Gastrocnemius medialis (tissue), 4 donors: ENCODE measurements at regions not wholly inside any gene's neighbourhood (a gene's known extent, or its start where the extent isn't known, plus 50 kb on each side); places are given as distances from the start of the nearest gene placed in this dataset.

Source experiments
- ATAC-seq, 2 donors: fragments of 150-250 bp; one replicate each; pipeline ENCODE4 v1.9.1; 2016
- DNase-seq, 2 donors: peaks; one replicate each; pipeline ENCODE4 v3.0.0-alpha.2; 2019
- H3K27ac ChIP-seq, 4 donors: fragments of 200-600 bp; sonication (generic); 1 replicate in 1 of 4; 2 replicates in 3 of 4; pipeline ENCODE4 v1.5.1; 2016 to 2018; ENCODE audit warnings: mild to moderate bottlenecking in 2 of 4, moderate library complexity in 1 of 4
- H3K27me3 ChIP-seq, 3 donors: fragments of 200-600 bp; sonication (generic) in 2 of 3; 1 replicate in 1 of 3; 2 replicates in 2 of 3; pipeline versions ENCODE4 v1.5.1 to v1.6.0; 2016 to 2019; ENCODE audit warnings: mild to moderate bottlenecking in 1 of 3, moderate library complexity in 1 of 3
- H3K36me3 ChIP-seq, 2 donors: fragments of 200-600 bp; sonication (generic) in 1 of 2; one replicate each; pipeline ENCODE4 v1.5.1; 2017 to 2018
- H3K4me1 ChIP-seq, 2 donors: fragments of 200-600 bp; sonication (generic) in 1 of 2; one replicate each; pipeline ENCODE4 v1.5.1; 2016 to 2017; ENCODE audit warnings: mild to moderate bottlenecking in 2 of 2
- H3K4me3 ChIP-seq, 4 donors: fragments of 200-600 bp; sonication (generic) in 3 of 4; 1 replicate in 1 of 4; 2 replicates in 3 of 4; pipeline ENCODE4 v1.5.1; 2016 to 2019; ENCODE audit warnings: mild to moderate bottlenecking in 2 of 4
- H3K9me3 ChIP-seq, 3 donors: fragments of 200-600 bp; sonication (generic) in 2 of 3; 1 replicate in 1 of 3; 2 replicates in 2 of 3; pipeline ENCODE4 v1.5.1; 2016 to 2019
- CTCF ChIP-seq, 5 experiments: fragments of 450-650 bp in 3 of 5; fragments of 200-600 bp in 2 of 5; sonication (generic) in 2 of 5; IDR thresholded peaks in 4 of 5; conservative IDR thresholded peaks in 1 of 5; 1 replicate in 4 of 5; 2 replicates in 1 of 5; pipeline ENCODE4 v1.5.1; 2016 to 2019; ENCODE audit warnings: antibody characterized with exemption in 5 of 5, mild to moderate bottlenecking in 3 of 5, moderate library complexity in 3 of 5
- POLR2A ChIP-seq, 2 donors: fragments of 450-650 bp; IDR thresholded peaks; one replicate each; pipeline ENCODE4 v1.6.1; 2017; ENCODE audit warnings: antibody characterized with exemption in 2 of 2, mild to moderate bottlenecking in 2 of 2, moderate library complexity in 2 of 2
- in situ Hi-C, 4 donors: fragments of 200-750 bp; cut with MboI; loops; one replicate each; pipeline versions ENCODE4 v1.15.0 to v1.8.0; 2017; ENCODE audit warnings: low sequenced_read_pairs in 4 of 4
- intact Hi-C: fragments of 100-400 bp; cut with DNase I; formaldehyde crosslinking; loops from one replicate; pipeline ENCODE4 v1.15.1; 2023; ENCODE audit warnings: low total_unique reads

DNA sequence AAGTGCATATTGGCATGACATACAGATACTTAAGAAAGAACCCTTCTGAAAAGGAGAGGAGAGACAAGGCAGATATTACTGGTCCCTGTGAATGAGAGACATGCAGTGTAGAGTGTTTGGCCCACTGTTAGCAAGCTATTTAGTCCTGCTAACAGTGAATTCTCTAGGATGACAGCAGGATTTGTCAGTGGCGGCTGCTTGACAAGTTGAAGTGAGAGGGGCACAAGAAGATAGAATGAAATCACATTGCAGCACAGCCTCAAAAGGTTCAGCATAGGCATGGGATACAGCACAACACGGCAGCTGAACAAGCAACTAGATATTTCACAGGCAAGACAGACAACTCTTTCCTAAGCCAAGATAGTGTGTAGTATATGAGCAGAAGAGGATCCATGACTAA lies 407.9 kb downstream of the PLA2G4A start:
- H3K36me3 ChIP-seq, result no peaks in the 10 kb centered on the region
- H3K4me1 ChIP-seq, result no peaks in the 10 kb centered on the region
- in situ Hi-C loops (no loop called here), intact Hi-C loops (no loop called here)
- H3K9me3 ChIP-seq, result no peaks in the 10 kb centered on the region
- peaks cover 0 to 2% (median 0%) of the 10 kb centered on the region in 3 donors for H3K27me3 ChIP-seq
- DNase-seq (no peak), ATAC-seq (no peak)
- no peak overlapping the region for H3K4me3 ChIP-seq
- H3K27ac ChIP-seq, result no peak overlapping the region
- TF ChIP-seq POLR2A (IDR thresholded peaks at IDR 0.05) (no peak), CTCF (IDR thresholded peaks at IDR 0.05 in 4 of 5, conservative IDR thresholded peaks at IDR 0.05 in 1 of 5) (no peak)

- TF ChIP-seq CTCF (IDR thresholded peaks at IDR 0.05 in 4 of 5, conservative IDR thresholded peaks at IDR 0.05 in 1 of 5), result no peak
- no peak for TF ChIP-seq POLR2A (IDR thresholded peaks at IDR 0.05)
- intact Hi-C loops (no loop called here), in situ Hi-C loops (no loop called here)
- no peaks in the 10 kb centered on the region for H3K4me1 ChIP-seq
- H3K9me3 ChIP-seq, result no peaks in the 10 kb centered on the region
- no peaks in the 10 kb centered on the region for H3K36me3 ChIP-seq
- ATAC-seq, result no peak
- H3K4me3 ChIP-seq, result no peak overlapping the region
- peaks cover 0 to 2% (median 0%) of the 10 kb centered on the region in 3 donors for H3K27me3 ChIP-seq
- DNase-seq, result no peak
- H3K27ac ChIP-seq, result no peak overlapping the region
Observed at GRCh38 chr1:187237542-187237941, 408.8 kb downstream of the PLA2G4A start.

- H3K36me3 ChIP-seq, result no peaks in the 10 kb centered on the region
- intact Hi-C loops (no loop called here), in situ Hi-C loops (no loop called here)
- no peak for DNase-seq
- ATAC-seq, result no peak
- no peak overlapping the region for H3K4me3 ChIP-seq
- H3K9me3 ChIP-seq, result no peaks in the 10 kb centered on the region
- no peaks in the 10 kb centered on the region for H3K27me3 ChIP-seq
- H3K27ac ChIP-seq, result no peak overlapping the region
- TF ChIP-seq POLR2A (IDR thresholded peaks at IDR 0.05), result no peak
- TF ChIP-seq CTCF (IDR thresholded peaks at IDR 0.05 in 4 of 5, conservative IDR thresholded peaks at IDR 0.05 in 1 of 5), result no peak
- no peaks in the 10 kb centered on the region for H3K4me1 ChIP-seq
Observed at GRCh38 chr1:187241971-187242370, 413.2 kb downstream of the PLA2G4A start.

- H3K27me3 ChIP-seq, result no peaks in the 10 kb centered on the region
- ATAC-seq, result no peak
- no peaks in the 10 kb centered on the region for H3K4me1 ChIP-seq
- intact Hi-C loops, result no loop called here
- no peak overlapping the region for H3K27ac ChIP-seq
- no peak for DNase-seq
- no peak overlapping the region for H3K4me3 ChIP-seq
- no peak for TF ChIP-seq CTCF (IDR thresholded peaks at IDR 0.05 in 4 of 5, conservative IDR thresholded peaks at IDR 0.05 in 1 of 5)
- no peak for TF ChIP-seq POLR2A (IDR thresholded peaks at IDR 0.05)
- no peaks in the 10 kb centered on the region for H3K36me3 ChIP-seq
- H3K9me3 ChIP-seq, result no peaks in the 10 kb centered on the region
- in situ Hi-C loops, result no loop called here
Observed at GRCh38 chr1:187244623-187245022, 415.9 kb downstream of the PLA2G4A start.

- intact Hi-C loops, result no loop called here
- no peak overlapping the region for H3K27ac ChIP-seq
- no peaks in the 10 kb centered on the region for H3K4me1 ChIP-seq
- TF ChIP-seq CTCF (IDR thresholded peaks at IDR 0.05 in 4 of 5, conservative IDR thresholded peaks at IDR 0.05 in 1 of 5) (no peak), POLR2A (IDR thresholded peaks at IDR 0.05) (no peak)
- H3K27me3 ChIP-seq, result no peaks in the 10 kb centered on the region
- DNase-seq (no peak), ATAC-seq (no peak)
- no peaks in the 10 kb centered on the region for H3K9me3 ChIP-seq
- H3K36me3 ChIP-seq, result no peaks in the 10 kb centered on the region
- H3K4me3 ChIP-seq, result no peak overlapping the region
- in situ Hi-C loops, result no loop called here
Observed at GRCh38 chr1:187245201-187245600, 416.5 kb downstream of the PLA2G4A start.
